ENCODE measurements at regions not wholly inside any gene's neighbourhood (a gene's known extent, or its start where the extent isn't known, plus 50 kb on each side); places are given as distances from the start of the nearest gene placed in this dataset.

DNA sequence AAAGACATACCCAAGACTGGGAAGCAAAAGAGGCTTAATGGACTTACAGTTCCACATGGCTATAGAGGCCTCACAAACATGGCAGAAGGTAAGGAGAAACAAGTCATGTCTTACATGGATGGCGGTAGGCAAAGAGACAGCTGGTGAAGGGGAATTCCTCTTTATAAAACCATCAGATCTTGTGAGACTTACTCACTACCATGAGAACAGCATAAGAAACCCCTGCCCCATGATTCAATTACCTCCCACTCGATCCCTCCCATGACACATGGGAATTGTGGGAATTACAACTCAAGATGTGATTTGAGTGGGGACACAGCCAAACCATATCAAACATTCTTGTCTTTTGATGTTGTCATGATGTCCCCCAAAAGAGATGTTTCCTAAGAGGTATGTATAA lies 103.3 kb downstream of the DUSP10 start:
- no peak for DNase-seq

DNA sequence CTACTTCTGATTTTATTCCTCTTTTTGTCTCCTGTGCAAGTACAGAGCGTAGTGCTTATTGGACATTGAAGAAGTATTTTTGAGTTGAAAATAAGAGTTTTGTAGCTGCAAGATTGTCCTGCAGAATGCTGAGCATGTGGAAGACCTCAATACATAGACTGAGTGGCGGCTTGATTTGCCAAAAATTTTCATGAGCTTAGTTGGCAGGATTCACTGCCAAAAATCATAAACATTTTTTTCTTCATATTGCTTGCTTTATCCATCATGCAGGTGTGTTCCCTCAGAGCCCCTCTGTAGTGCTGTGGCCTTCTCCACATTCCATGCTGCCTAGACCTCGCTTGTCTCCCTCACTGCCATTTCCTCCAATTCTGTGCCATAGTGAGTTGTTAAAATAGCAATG lies 100.1 kb downstream of the DUSP10 start:
- no peak for DNase-seq

DNA sequence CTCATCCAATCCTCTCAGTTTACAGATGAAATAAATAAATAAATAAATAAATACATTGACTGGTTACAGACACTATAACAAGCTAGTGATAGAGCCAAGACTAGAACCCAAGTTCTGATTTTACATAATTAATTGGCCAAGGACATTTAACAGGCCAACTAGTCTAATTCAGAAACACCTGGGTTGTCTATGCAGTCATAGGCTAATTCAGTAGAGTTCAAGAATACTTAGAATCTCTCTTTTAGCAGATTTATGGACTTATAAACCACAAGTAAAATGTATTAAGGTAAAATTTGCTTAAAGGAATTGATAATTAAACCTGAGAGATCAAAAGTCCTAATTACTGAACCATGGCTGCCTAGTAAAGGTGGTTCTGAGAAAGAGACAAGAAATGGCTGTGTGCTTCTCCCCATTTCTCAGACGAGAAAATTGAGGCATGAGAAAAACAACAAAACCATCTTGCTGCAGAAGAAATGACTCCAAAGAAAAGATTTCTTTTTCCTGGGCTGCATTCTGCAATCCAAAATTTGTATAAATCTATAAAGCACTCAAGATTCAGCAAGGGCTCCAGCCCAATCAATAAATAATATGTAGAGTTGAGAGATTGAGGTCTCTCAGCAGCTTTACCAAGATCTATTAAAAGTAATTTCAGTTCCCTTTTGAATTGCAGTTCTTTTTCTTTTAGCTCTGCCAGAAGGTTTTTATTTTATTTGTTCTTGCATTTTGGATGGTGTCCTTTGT lies 98.3 kb downstream of the DUSP10 start:
- DNase-seq, result no peak

- DNase-seq, result no peak
Observed at GRCh38 chr1:221644145-221644448, 97.8 kb downstream of the DUSP10 start.

GRCh38 chr1:221644663-221645258 lies 97.1 kb downstream of the DUSP10 start:
- no peak for DNase-seq

GRCh38 chr1:221648201-221648600 lies 93.7 kb downstream of the DUSP10 start:
- DNase-seq, result no peak
